GM21447 (cell line): ENCODE measurements at regions not wholly inside any gene's neighbourhood (a gene's known extent, or its start where the extent isn't known, plus 50 kb on each side); places are given as distances from the start of the nearest gene placed in this dataset.

Experiments
- ATAC-seq: cut with Tn5 transposase; IDR thresholded peaks from one replicate; pipeline ENCODE4 v1.9.1; 2021; ENCODE audit not compliant: unreplicated experiment

GRCh38 chr2:15763822-15764682 is 172.4 kb downstream of the DDX1 start:
- ATAC-seq = no peak

GRCh38 chr2:15764683-15765011 is 173.0 kb downstream of the DDX1 start:
- no peak for ATAC-seq

- ATAC-seq = no peak
Observed at GRCh38 chr2:15765211-15765610, 173.5 kb downstream of the DDX1 start.

GRCh38 chr2:15765686-15766302 is 174.1 kb downstream of the DDX1 start:
- no peak for ATAC-seq

GRCh38 chr2:15766303-15766861 is 174.0 kb upstream of the MYCN start:
- ATAC-seq = no peak

GRCh38 chr2:15766911-15767597 is 173.3 kb upstream of the MYCN start:
- no peak for ATAC-seq

- no peak for ATAC-seq
Observed at GRCh38 chr2:15767679-15768078, 172.7 kb upstream of the MYCN start.

GRCh38 chr2:15768142-15768541 is 172.2 kb upstream of the MYCN start:
- no peak for ATAC-seq

- ATAC-seq = no peak
Observed at GRCh38 chr2:15768615-15769014, 171.7 kb upstream of the MYCN start.

- no peak for ATAC-seq
Observed at GRCh38 chr2:15769235-15769634, 171.1 kb upstream of the MYCN start.

- ATAC-seq = no peak
Observed at GRCh38 chr2:15769676-15770547, 170.4 kb upstream of the MYCN start.

- no peak for ATAC-seq
Observed at GRCh38 chr2:15770606-15771005, 169.7 kb upstream of the MYCN start.

- ATAC-seq = no peak
Observed at GRCh38 chr2:15771124-15771523, 169.2 kb upstream of the MYCN start.

GRCh38 chr2:15772086-15772595 is 168.2 kb upstream of the MYCN start:
- no peak for ATAC-seq

- ATAC-seq = no peak
Observed at GRCh38 chr2:15772681-15773080, 167.7 kb upstream of the MYCN start.

GRCh38 chr2:15773204-15773603 is 167.1 kb upstream of the MYCN start:
- no peak for ATAC-seq

GRCh38 chr2:15773846-15774245 is 166.5 kb upstream of the MYCN start:
- ATAC-seq = no peak

GRCh38 chr2:15775753-15776628 is 164.4 kb upstream of the MYCN start:
- ATAC-seq = no peak

- ATAC-seq = no peak
Observed at GRCh38 chr2:15776629-15776919, 163.8 kb upstream of the MYCN start.
